ENCODE measurements at regions not wholly inside any gene's neighbourhood (a gene's known extent, or its start where the extent isn't known, plus 50 kb on each side); places are given as distances from the start of the nearest gene placed in this dataset.
A peak's percentile ranks its signal among the peaks of the same experiment; 100 is the strongest.

DNA sequence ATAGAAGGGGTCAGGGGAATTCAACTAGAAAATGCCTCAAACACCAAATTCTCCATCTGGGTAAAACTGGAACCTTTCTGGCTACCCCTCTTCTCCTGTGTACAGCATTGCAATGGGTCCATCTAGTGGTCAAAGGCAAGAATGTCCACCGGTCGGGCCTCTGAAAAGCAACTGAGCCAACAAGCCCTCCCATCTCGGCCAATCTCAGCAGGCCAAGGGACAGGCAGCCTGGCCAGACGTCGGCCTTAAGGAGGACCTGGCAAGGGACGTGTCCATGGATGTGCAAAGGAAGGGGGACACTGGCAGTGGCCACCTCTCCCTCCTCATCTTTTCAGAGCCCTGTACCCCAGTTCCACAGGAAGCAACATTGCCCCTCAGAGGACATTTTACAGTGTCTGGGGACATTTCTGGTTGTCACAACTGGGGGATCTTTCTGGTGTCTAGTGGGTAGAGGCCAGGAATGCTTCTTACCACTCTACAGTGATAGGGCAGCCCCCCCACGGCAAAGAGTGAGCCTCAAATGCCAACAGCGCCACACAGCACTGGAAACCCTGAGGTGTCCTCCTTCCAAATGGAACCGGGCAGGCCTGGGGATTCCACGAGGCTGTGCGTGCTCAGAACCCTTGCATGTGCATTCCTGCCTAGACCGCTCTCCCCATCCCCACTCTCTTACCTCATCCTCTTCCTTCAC lies 99.8 kb upstream of the FOXA2 start:
- no peak overlapping the region for H3K4me3 ChIP-seq (ENCODE audit: low read depth, low read length)
- DNase-seq (ENCODE audit: low read depth), result peak; percentile 50
- TF ChIP-seq, protein P1, sequence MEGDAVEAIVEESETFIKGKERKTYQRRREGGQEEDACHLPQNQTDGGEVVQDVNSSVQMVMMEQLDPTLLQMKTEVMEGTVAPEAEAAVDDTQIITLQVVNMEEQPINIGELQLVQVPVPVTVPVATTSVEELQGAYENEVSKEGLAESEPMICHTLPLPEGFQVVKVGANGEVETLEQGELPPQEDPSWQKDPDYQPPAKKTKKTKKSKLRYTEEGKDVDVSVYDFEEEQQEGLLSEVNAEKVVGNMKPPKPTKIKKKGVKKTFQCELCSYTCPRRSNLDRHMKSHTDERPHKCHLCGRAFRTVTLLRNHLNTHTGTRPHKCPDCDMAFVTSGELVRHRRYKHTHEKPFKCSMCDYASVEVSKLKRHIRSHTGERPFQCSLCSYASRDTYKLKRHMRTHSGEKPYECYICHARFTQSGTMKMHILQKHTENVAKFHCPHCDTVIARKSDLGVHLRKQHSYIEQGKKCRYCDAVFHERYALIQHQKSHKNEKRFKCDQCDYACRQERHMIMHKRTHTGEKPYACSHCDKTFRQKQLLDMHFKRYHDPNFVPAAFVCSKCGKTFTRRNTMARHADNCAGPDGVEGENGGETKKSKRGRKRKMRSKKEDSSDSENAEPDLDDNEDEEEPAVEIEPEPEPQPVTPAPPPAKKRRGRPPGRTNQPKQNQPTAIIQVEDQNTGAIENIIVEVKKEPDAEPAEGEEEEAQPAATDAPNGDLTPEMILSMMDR (IDR thresholded peaks at IDR 0.05; ENCODE audit: low read depth, low read length, missing control alignments), result peak; percentile 91
- in situ Hi-C loops (cut with HindIII; ENCODE audit: low sequenced_read_pairs), result loop anchor here (5.0 kb wide), 1 partner anchor 337 kb away; no protein-coding TSS in a partner anchor

DNA sequence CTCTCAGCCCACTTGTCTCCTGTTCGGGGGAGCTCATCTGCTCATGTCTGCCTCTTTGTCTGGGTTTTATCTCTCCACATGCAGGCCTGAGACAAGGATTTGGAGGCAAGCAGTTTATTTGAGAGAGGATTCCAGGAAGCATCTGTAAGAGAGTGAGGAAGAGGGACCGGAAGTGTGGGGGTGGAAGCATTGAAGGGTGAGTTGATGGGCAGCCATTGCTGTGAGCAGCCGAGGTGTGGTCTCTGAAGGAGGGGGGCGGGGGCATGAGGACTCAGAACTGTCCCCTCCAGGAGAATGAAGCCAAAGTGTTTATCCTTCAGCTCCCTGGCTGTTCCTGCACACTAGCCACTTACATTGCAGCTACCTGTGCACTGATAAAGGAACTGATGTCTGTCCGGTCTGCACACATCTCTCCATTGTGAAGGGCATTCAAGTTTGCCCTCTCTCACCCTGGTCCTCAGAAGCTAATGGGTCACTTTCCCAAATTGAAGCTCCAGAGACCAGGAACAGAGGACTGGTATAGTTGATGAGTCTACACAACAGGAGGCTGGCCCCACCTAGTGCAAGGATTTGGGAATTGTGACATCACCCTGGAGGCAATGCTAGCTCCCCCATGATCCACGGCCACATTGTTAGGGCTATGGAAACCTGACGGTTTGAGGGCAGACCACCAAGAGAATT lies 100.5 kb upstream of the FOXA2 start:
- no peak for DNase-seq (ENCODE audit: low read depth)
- TF ChIP-seq, protein P1 (IDR thresholded peaks at IDR 0.05; ENCODE audit: low read depth, low read length, missing control alignments), result no peak
- in situ Hi-C loops (cut with HindIII; ENCODE audit: low sequenced_read_pairs), result loop anchor here (5.0 kb wide), 1 partner anchor 338 kb away; no protein-coding TSS in a partner anchor

DNA sequence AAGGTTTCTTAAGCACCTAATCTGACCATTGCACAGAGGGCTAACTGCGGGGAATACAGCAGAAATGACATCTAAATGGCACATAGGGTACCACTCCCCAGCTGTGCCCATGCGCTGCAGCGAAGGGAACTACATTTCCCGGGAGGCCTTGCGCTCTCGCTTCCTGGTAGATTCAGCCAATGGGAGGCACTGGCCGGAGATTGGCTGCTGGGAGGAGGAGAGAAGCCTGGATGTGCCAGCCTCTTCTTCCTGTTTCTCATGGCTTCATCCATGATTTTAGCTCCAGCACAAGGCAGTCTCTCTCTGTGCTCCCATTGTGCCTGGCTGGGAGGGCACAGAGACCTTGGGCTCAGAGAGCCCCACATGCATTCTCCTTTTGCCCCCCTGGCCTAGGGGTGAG lies 101.7 kb upstream of the FOXA2 start:
- no peak for DNase-seq (ENCODE audit: low read depth)

More for the DNA sequence above, 100.5 kb upstream of the FOXA2 start:
- H3K4me3 ChIP-seq (ENCODE audit: low read depth, low read length), result no peak overlapping the region

DNA sequence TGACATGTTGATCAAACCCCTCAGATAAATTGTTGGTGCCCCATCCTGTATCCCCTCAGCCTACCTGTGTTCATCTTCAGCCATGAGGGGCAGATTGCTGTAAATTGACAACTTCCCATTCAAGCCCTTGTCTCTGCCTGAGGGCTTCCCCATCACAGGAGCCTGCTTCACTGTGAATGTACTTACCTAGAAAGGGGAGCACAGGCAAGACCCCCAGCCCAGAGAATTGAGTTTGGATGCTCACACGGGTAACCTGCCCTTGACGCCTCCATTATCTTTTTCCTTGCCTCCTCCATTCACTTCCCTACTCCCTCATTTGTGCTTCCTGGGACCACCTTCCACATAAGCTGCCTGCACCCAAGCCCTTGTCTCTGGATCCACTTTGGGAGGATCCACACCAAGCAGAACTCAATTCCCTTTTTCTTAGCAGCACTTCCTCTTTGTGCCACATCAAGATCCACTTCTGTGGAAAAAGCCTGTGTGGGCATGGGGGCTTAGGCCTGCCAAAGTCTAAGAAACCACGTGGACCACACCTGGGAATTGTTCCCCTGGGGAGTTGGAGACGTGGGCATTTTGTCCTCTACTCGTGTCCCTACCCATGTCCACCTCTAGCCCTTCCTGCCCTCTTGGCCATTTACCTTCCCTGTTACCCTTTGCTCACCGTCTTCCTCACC lies 103.4 kb upstream of the FOXA2 start:
- no peak for DNase-seq (ENCODE audit: low read depth)
- in situ Hi-C loops (cut with HindIII; ENCODE audit: low sequenced_read_pairs), result no loop called here
- H3K4me3 ChIP-seq (ENCODE audit: low read depth, low read length), result no peak overlapping the region
- TF ChIP-seq, protein P1 (IDR thresholded peaks at IDR 0.05; ENCODE audit: low read depth, low read length, missing control alignments), result no peak

More for the DNA sequence above, 101.7 kb upstream of the FOXA2 start:
- H3K4me3 ChIP-seq (ENCODE audit: low read depth, low read length), result no peak overlapping the region
- in situ Hi-C loops (cut with HindIII; ENCODE audit: low sequenced_read_pairs), result no loop called here
- TF ChIP-seq, protein P1 (IDR thresholded peaks at IDR 0.05; ENCODE audit: low read depth, low read length, missing control alignments), result no peak

DNA sequence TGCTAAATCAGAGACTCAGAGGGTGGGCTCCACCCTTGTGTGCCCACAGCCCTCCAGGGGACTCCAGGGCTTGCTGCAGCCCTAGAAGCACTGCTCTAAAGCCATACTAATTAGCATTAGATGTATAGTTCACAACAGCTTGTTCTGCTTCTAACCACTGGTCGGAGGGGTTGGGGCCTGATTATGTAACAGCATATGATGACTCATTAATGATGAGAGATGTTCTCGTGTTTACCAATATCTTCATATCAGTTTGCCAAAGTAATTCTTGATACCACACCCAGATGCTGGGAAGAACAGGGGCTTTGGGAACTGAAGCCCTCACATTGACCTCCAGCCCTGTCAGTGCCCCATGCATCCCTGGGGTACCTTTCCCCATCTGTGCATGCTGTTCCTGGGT lies 104.1 kb upstream of the FOXA2 start:
- H3K4me3 ChIP-seq (ENCODE audit: low read depth, low read length), result no peak overlapping the region
- no peak for DNase-seq (ENCODE audit: low read depth)
- TF ChIP-seq, protein P1 (IDR thresholded peaks at IDR 0.05; ENCODE audit: low read depth, low read length, missing control alignments), result no peak
- in situ Hi-C loops (cut with HindIII; ENCODE audit: low sequenced_read_pairs), result no loop called here

DNA sequence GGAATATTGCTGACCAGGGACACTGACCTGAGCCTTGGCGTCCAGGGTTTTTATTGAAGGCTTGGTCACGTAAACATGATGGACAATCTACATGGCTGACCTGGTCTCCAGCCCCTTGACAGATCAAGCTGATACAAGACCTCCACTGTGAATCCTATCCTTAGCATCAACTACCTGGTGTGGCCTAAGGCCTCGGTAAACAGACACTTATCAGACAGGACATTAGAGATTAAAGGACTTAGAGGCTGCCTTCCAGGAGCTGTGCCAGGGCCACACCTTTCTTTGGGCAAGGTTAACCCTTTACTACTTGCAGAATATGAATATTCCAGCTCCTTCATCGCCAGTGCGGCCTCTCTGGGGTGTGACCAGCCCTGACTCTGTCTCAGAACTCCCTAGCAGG lies 104.9 kb upstream of the FOXA2 start:
- DNase-seq (ENCODE audit: low read depth), result no peak
- TF ChIP-seq, protein P1 (IDR thresholded peaks at IDR 0.05; ENCODE audit: low read depth, low read length, missing control alignments), result no peak
- H3K4me3 ChIP-seq (ENCODE audit: low read depth, low read length), result no peak overlapping the region
- in situ Hi-C loops (cut with HindIII; ENCODE audit: low sequenced_read_pairs), result no loop called here
